ENCODE measurements at regions not wholly inside any gene's neighbourhood (a gene's known extent, or its start where the extent isn't known, plus 50 kb on each side); places are given as distances from the start of the nearest gene placed in this dataset.

- no peak for DNase-seq (ENCODE audit: low spot score, unreplicated experiment)
- no peak overlapping the region for H3K4me3 Mint-ChIP-seq (ENCODE audit: low read depth)
- TF ChIP-seq CTCF (IDR thresholded peaks at IDR 0.05; ENCODE audit: unreplicated experiment): no peak
- no peaks in the 10 kb centered on the region for H3K36me3 Mint-ChIP-seq (ENCODE audit: insufficient read depth)
- no peak overlapping the region for H3K27ac Mint-ChIP-seq
- H3K9me3 Mint-ChIP-seq (ENCODE audit: low read depth): no peaks in the 10 kb centered on the region
- peaks cover 2% of the 10 kb centered on the region for H3K4me1 Mint-ChIP-seq (ENCODE audit: low read depth)
- H3K27me3 Mint-ChIP-seq: peaks cover 11% of the 10 kb centered on the region
Measured at GRCh38 chr4:22901631-22902030, 208.9 kb downstream of the GBA3 start.

- Mint-ChIP-seq H3K9me3 (ENCODE audit: low read depth) (no peaks in the 10 kb centered on the region), H3K36me3 (ENCODE audit: insufficient read depth) (no peaks in the 10 kb centered on the region), H3K27me3 (peaks cover 11% of the 10 kb centered on the region), H3K4me1 (ENCODE audit: low read depth) (peaks cover 2% of the 10 kb centered on the region), H3K4me3 (ENCODE audit: low read depth) (no peak overlapping the region), H3K27ac (no peak overlapping the region)
- DNase-seq (ENCODE audit: low spot score, unreplicated experiment): no peak
- TF ChIP-seq CTCF (IDR thresholded peaks at IDR 0.05; ENCODE audit: unreplicated experiment): no peak
Measured at GRCh38 chr4:22900876-22901275, 208.1 kb downstream of the GBA3 start.

- no peaks in the 10 kb centered on the region for H3K36me3 Mint-ChIP-seq (ENCODE audit: insufficient read depth)
- H3K9me3 Mint-ChIP-seq (ENCODE audit: low read depth): no peaks in the 10 kb centered on the region
- TF ChIP-seq CTCF (IDR thresholded peaks at IDR 0.05; ENCODE audit: unreplicated experiment): peak; percentile 87
- H3K27ac Mint-ChIP-seq: no peak overlapping the region
- DNase-seq (ENCODE audit: low spot score, unreplicated experiment): peak; percentile 31
- no peak overlapping the region for H3K4me3 Mint-ChIP-seq (ENCODE audit: low read depth)
- peaks cover 11% of the 10 kb centered on the region for H3K27me3 Mint-ChIP-seq
- H3K4me1 Mint-ChIP-seq (ENCODE audit: low read depth): peaks cover 11% of the 10 kb centered on the region
Measured at GRCh38 chr4:22897520-22898108, 204.9 kb downstream of the GBA3 start.

- H3K4me1 Mint-ChIP-seq (ENCODE audit: low read depth): peaks cover 11% of the 10 kb centered on the region
- peaks cover 2% of the 10 kb centered on the region for H3K36me3 Mint-ChIP-seq (ENCODE audit: insufficient read depth)
- H3K27ac Mint-ChIP-seq: no peak overlapping the region
- no peak for TF ChIP-seq CTCF (IDR thresholded peaks at IDR 0.05; ENCODE audit: unreplicated experiment)
- DNase-seq (ENCODE audit: low spot score, unreplicated experiment): no peak
- H3K9me3 Mint-ChIP-seq (ENCODE audit: low read depth): peaks cover 11% of the 10 kb centered on the region
- H3K27me3 Mint-ChIP-seq: peaks cover 4% of the 10 kb centered on the region
- H3K4me3 Mint-ChIP-seq (ENCODE audit: low read depth): no peak overlapping the region
Measured at GRCh38 chr4:22895482-22895881, 202.7 kb downstream of the GBA3 start.

- TF ChIP-seq CTCF (IDR thresholded peaks at IDR 0.05; ENCODE audit: unreplicated experiment): no peak
- peaks cover 6% of the 10 kb centered on the region for H3K9me3 Mint-ChIP-seq (ENCODE audit: low read depth)
- H3K36me3 Mint-ChIP-seq (ENCODE audit: insufficient read depth): no peaks in the 10 kb centered on the region
- no peak for DNase-seq (ENCODE audit: low spot score, unreplicated experiment)
- peaks cover 11% of the 10 kb centered on the region for H3K4me1 Mint-ChIP-seq (ENCODE audit: low read depth)
- H3K27me3 Mint-ChIP-seq: no peaks in the 10 kb centered on the region
- H3K27ac Mint-ChIP-seq: no peak overlapping the region
- H3K4me3 Mint-ChIP-seq (ENCODE audit: low read depth): no peak overlapping the region
Measured at GRCh38 chr4:22884157-22884556, 191.4 kb downstream of the GBA3 start.

Data from progenitor cell of endocrine pancreas (in vitro differentiated cells).